SK-N-SH treated with all-trans-retinoic acid at 6 μM for 48 hours (cell line): ENCODE measurements at regions not wholly inside any gene's neighbourhood (a gene's known extent, or its start where the extent isn't known, plus 50 kb on each side); places are given as distances from the start of the nearest gene placed in this dataset.

Experiments
- ATAC-seq: fragments of 200-7000 bp; cut with Tn5 transposase; 3 replicates; pipeline ENCODE4 v1.9.1; 2020; ENCODE audit warnings: mild to moderate bottlenecking, moderate library complexity
- BACH2 ChIP-seq: fragments of 250-450 bp; sonication (Bioruptor Pico); IDR thresholded peaks from 2 replicates; pipeline ENCODE4 v1.9.0; 2021; ENCODE audit warnings: mild to moderate bottlenecking, borderline replicate concordance
- CSDC2 ChIP-seq: fragments of 250-450 bp; sonication (Bioruptor Pico); IDR thresholded peaks from 2 replicates; pipeline ENCODE4 v1.5.0; 2020; ENCODE audit warnings: mild to moderate bottlenecking, moderate library complexity
- ESRRG ChIP-seq: fragments of 250-450 bp; sonication (Bioruptor Pico); IDR thresholded peaks from 2 replicates; pipeline ENCODE4 v1.6.1; 2021; ENCODE audit warnings: mild to moderate bottlenecking
- GLIS3 ChIP-seq: fragments of 250-450 bp; sonication (Bioruptor Pico); IDR thresholded peaks from 2 replicates; pipeline ENCODE4 v1.5.0; 2020; ENCODE audit warnings: mild to moderate bottlenecking, moderate library complexity
- ISL1 ChIP-seq: fragments of 250-450 bp; sonication (Bioruptor Pico); IDR thresholded peaks from 2 replicates; pipeline ENCODE4 v2.1.2; 2022; ENCODE audit warnings: mild to moderate bottlenecking, moderate library complexity
- OSR1 ChIP-seq: fragments of 250-450 bp; sonication (Bioruptor Pico); IDR thresholded peaks from 2 replicates; pipeline ENCODE4 v1.8.0; 2022; ENCODE audit warnings: moderate library complexity, mild to moderate bottlenecking, inconsistent platforms
- PPARA ChIP-seq: fragments of 250-450 bp; sonication (Bioruptor Pico); IDR thresholded peaks from 2 replicates; pipeline ENCODE4 v1.5.0; 2020; ENCODE audit warnings: mild to moderate bottlenecking, borderline replicate concordance
- RARB ChIP-seq: fragments of 250-450 bp; sonication (Bioruptor Pico); IDR thresholded peaks from 2 replicates; pipeline ENCODE4 v1.8.0; 2021; ENCODE audit warnings: mild to moderate bottlenecking, moderate library complexity
- TCF4 ChIP-seq: fragments of 250-450 bp; sonication (Bioruptor Pico); IDR thresholded peaks from 2 replicates; pipeline ENCODE4 v1.8.0; 2021; ENCODE audit warnings: mild to moderate bottlenecking, moderate library complexity, borderline replicate concordance
- TOX ChIP-seq: fragments of 250-450 bp; sonication (Bioruptor Pico); IDR thresholded peaks from 2 replicates; pipeline ENCODE4 v1.8.0; 2021; ENCODE audit warnings: mild to moderate bottlenecking, moderate library complexity, borderline replicate concordance
- ZC3H10 ChIP-seq: fragments of 250-450 bp; sonication (Bioruptor Pico); IDR thresholded peaks from 2 replicates; pipeline ENCODE4 v1.5.1; 2021; ENCODE audit warnings: mild to moderate bottlenecking, moderate library complexity
- ZFP3 ChIP-seq: fragments of 250-450 bp; sonication (Bioruptor Pico); IDR thresholded peaks from 2 replicates; pipeline ENCODE4 v1.5.0; 2020; ENCODE audit warnings: mild to moderate bottlenecking, moderate library complexity
- ZNF565 ChIP-seq: fragments of 450-650 bp; formaldehyde crosslinking; conservative IDR thresholded peaks from 2 replicates; pipeline ENCODE4 v1.5.0; 2020; ENCODE audit warnings: low read depth, mild to moderate bottlenecking, moderate library complexity
- ZNF70 ChIP-seq: fragments of 450-650 bp; formaldehyde crosslinking; IDR thresholded peaks from 2 replicates; pipeline ENCODE4 v1.5.0; 2020; ENCODE audit warnings: mild to moderate bottlenecking, moderate library complexity
- ZNF8 ChIP-seq: fragments of 450-650 bp; formaldehyde crosslinking; IDR thresholded peaks from 2 replicates; pipeline ENCODE4 v1.5.0; 2020; ENCODE audit warnings: mild to moderate bottlenecking, moderate library complexity
- TF ChIP-seq, protein P1 (sequence below): fragments of 250-450 bp; sonication (Bioruptor Pico); IDR thresholded peaks from 2 replicates; pipeline ENCODE4 v1.5.1; 2021; ENCODE audit warnings: mild to moderate bottlenecking, moderate library complexity
- TF ChIP-seq, protein P2 (sequence below): fragments of 250-450 bp; sonication (Bioruptor Pico); IDR thresholded peaks from 2 replicates; pipeline ENCODE4 v1.8.0; 2021; ENCODE audit warnings: low read depth, mild to moderate bottlenecking, moderate library complexity, borderline replicate concordance
- TF ChIP-seq, protein P3 (sequence below): fragments of 250-450 bp; sonication (Bioruptor Pico); IDR thresholded peaks from 2 replicates; pipeline ENCODE4 v1.5.1; 2020; ENCODE audit warnings: low read depth, mild to moderate bottlenecking, moderate library complexity
- TF ChIP-seq, protein P4 (sequence below): fragments of 250-450 bp; sonication (Bioruptor Pico); IDR thresholded peaks from 2 replicates; pipeline ENCODE4 v1.5.0; 2020; ENCODE audit warnings: mild to moderate bottlenecking, moderate library complexity
- TF ChIP-seq, protein P5 (sequence below): fragments of 250-450 bp; sonication (Bioruptor Pico); IDR thresholded peaks from 2 replicates; pipeline ENCODE4 v1.8.0; 2020; ENCODE audit warnings: mild to moderate bottlenecking, moderate library complexity, borderline replicate concordance

DNA sequence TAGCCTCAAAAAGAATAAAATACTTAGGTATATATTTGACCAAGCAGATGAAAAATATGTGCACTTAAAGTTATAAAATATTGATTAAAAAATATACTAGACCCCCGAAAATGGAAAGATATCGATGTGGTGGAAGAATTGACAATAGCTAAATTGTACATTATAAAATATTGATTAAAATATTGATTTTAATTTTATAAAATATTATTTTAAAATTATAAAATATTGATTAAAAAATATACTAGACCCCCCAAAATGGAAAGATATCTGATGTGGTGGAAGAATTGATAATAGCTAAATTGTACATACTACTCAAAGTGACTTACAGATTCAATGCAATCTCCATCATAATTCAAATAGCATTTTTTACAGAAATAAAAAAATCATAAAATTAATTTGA, 1540.9 kb upstream of the RAG2 start:
- ATAC-seq, result no peak
- TF ChIP-seq, protein P1, sequence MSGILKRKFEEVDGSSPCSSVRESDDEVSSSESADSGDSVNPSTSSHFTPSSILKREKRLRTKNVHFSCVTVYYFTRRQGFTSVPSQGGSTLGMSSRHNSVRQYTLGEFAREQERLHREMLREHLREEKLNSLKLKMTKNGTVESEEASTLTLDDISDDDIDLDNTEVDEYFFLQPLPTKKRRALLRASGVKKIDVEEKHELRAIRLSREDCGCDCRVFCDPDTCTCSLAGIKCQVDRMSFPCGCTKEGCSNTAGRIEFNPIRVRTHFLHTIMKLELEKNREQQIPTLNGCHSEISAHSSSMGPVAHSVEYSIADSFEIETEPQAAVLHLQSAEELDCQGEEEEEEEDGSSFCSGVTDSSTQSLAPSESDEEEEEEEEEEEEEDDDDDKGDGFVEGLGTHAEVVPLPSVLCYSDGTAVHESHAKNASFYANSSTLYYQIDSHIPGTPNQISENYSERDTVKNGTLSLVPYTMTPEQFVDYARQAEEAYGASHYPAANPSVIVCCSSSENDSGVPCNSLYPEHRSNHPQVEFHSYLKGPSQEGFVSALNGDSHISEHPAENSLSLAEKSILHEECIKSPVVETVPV (CRISPR knock-in tag), result no peak
- TF ChIP-seq ZC3H10 (CRISPR knock-in tag), result no peak
- TF ChIP-seq BACH2 (CRISPR knock-in tag), result no peak
- no peak for TF ChIP-seq TCF4 (CRISPR knock-in tag)
- TF ChIP-seq, protein P2, sequence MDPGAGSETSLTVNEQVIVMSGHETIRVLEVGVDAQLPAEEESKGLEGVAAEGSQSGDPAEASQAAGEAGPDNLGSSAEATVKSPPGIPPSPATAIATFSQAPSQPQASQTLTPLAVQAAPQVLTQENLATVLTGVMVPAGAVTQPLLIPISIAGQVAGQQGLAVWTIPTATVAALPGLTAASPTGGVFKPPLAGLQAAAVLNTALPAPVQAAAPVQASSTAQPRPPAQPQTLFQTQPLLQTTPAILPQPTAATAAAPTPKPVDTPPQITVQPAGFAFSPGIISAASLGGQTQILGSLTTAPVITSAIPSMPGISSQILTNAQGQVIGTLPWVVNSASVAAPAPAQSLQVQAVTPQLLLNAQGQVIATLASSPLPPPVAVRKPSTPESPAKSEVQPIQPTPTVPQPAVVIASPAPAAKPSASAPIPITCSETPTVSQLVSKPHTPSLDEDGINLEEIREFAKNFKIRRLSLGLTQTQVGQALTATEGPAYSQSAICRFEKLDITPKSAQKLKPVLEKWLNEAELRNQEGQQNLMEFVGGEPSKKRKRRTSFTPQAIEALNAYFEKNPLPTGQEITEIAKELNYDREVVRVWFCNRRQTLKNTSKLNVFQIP (CRISPR knock-in tag), result no peak
- TF ChIP-seq, protein P3, sequence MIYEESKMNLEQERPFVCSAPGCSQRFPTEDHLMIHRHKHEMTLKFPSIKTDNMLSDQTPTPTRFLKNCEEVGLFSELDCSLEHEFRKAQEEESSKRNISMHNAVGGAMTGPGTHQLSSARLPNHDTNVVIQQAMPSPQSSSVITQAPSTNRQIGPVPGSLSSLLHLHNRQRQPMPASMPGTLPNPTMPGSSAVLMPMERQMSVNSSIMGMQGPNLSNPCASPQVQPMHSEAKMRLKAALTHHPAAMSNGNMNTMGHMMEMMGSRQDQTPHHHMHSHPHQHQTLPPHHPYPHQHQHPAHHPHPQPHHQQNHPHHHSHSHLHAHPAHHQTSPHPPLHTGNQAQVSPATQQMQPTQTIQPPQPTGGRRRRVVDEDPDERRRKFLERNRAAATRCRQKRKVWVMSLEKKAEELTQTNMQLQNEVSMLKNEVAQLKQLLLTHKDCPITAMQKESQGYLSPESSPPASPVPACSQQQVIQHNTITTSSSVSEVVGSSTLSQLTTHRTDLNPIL, result no peak
- no peak for TF ChIP-seq ZNF8 (CRISPR knock-in tag)
- TF ChIP-seq, protein P4, sequence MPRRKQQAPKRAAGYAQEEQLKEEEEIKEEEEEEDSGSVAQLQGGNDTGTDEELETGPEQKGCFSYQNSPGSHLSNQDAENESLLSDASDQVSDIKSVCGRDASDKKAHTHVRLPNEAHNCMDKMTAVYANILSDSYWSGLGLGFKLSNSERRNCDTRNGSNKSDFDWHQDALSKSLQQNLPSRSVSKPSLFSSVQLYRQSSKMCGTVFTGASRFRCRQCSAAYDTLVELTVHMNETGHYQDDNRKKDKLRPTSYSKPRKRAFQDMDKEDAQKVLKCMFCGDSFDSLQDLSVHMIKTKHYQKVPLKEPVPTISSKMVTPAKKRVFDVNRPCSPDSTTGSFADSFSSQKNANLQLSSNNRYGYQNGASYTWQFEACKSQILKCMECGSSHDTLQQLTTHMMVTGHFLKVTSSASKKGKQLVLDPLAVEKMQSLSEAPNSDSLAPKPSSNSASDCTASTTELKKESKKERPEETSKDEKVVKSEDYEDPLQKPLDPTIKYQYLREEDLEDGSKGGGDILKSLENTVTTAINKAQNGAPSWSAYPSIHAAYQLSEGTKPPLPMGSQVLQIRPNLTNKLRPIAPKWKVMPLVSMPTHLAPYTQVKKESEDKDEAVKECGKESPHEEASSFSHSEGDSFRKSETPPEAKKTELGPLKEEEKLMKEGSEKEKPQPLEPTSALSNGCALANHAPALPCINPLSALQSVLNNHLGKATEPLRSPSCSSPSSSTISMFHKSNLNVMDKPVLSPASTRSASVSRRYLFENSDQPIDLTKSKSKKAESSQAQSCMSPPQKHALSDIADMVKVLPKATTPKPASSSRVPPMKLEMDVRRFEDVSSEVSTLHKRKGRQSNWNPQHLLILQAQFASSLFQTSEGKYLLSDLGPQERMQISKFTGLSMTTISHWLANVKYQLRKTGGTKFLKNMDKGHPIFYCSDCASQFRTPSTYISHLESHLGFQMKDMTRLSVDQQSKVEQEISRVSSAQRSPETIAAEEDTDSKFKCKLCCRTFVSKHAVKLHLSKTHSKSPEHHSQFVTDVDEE (CRISPR knock-in tag), result no peak
- TF ChIP-seq ZNF70 (CRISPR knock-in tag), result no peak
- TF ChIP-seq GLIS3 (CRISPR knock-in tag), result no peak
- TF ChIP-seq PPARA (CRISPR knock-in tag), result no peak
- no peak for TF ChIP-seq TOX (CRISPR knock-in tag)
- no peak for TF ChIP-seq ESRRG (CRISPR knock-in tag)
- TF ChIP-seq RARB (CRISPR knock-in tag), result no peak
- TF ChIP-seq, protein P5, sequence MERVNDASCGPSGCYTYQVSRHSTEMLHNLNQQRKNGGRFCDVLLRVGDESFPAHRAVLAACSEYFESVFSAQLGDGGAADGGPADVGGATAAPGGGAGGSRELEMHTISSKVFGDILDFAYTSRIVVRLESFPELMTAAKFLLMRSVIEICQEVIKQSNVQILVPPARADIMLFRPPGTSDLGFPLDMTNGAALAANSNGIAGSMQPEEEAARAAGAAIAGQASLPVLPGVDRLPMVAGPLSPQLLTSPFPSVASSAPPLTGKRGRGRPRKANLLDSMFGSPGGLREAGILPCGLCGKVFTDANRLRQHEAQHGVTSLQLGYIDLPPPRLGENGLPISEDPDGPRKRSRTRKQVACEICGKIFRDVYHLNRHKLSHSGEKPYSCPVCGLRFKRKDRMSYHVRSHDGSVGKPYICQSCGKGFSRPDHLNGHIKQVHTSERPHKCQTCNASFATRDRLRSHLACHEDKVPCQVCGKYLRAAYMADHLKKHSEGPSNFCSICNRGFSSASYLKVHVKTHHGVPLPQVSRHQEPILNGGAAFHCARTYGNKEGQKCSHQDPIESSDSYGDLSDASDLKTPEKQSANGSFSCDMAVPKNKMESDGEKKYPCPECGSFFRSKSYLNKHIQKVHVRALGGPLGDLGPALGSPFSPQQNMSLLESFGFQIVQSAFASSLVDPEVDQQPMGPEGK, result no peak
- TF ChIP-seq ZFP3 (CRISPR knock-in tag), result no peak
- TF ChIP-seq CSDC2 (CRISPR knock-in tag), result no peak
- no peak for TF ChIP-seq ZNF565 (CRISPR knock-in tag)
- no peak for TF ChIP-seq OSR1 (CRISPR knock-in tag)

DNA sequence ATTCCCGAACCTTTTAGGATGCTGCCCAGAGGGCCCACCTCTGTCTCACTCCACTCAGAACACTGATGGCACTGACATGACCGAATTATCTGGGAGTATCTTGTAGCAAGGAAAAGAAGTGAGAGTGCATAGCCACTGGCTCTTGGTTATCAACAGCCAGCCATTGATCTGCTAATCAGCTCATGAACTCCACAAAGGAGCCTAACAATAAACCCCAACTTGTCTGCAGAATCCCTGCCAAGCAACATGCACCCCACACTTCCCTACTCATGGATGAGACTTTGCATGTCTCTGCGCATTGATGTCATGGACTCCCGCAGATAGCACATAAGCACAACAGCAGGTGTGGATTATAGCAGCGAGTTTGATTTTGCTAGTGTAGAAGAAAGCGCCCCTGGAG, 1538.9 kb upstream of the RAG2 start:
- no peak for ATAC-seq
- no peak for TF ChIP-seq TOX (CRISPR knock-in tag)

DNA sequence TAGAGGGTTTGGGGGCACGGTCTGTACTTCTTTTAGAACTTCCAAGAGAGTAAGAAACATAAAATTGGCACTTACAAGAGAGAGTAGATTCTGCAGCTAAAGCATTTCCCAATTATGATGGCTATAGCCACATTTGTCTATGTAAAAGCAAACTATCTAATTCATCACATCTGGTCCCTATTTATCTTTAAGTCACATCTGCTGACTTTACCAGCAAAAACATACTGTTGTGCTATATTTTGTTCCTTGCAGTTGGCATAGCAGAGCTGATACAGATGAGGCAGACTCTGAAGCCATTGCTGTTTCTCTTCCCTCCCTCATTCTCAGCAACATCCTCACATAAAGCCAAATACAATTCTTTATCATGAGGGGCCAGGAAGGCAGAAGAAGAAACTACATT, 1533.5 kb upstream of the RAG2 start:
- TF ChIP-seq ZNF70 (CRISPR knock-in tag) (no peak), TCF4 (CRISPR knock-in tag) (peak; percentile 39; the same call in 1 of the 2 replicates), GLIS3 (CRISPR knock-in tag) (no peak)
- no peak for ATAC-seq

DNA sequence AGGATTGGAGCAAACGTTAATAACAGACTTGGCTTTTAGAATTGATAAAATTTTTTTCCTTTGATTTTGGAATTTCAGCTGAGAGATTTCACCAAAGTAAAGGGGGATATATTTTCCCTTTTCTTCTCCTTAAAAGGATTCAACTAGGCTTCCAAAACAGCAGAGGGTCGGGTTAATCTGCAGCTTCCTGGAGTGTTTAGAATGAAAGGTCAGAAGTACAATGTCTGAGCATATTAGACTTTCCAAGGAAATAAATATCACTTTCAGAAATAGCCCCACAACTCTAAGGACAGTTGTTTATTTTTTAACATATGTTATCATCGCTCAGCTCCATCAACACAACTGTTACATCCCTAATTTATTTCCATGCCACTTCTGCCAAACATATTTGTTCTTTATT, 1532.9 kb upstream of the RAG2 start:
- TF ChIP-seq BACH2 (CRISPR knock-in tag) (no peak), ISL1 (CRISPR knock-in tag) (no peak), TCF4 (CRISPR knock-in tag) (no peak), ZFP3 (CRISPR knock-in tag) (no peak), TOX (CRISPR knock-in tag) (no peak), GLIS3 (CRISPR knock-in tag) (no peak)
- TF ChIP-seq, protein P4 (CRISPR knock-in tag), result no peak
- TF ChIP-seq, protein P3, result no peak
- ATAC-seq, result no peak
